ENCODE measurements at regions not wholly inside any gene's neighbourhood (a gene's known extent, or its start where the extent isn't known, plus 50 kb on each side); places are given as distances from the start of the nearest gene placed in this dataset.
"Not testable (repeated sequence)": the region's sequence is repeated elsewhere in the genome, so short reads cannot be mapped to it uniquely, and the experiment has no call there.

GRCh38 chr14:89095036-89095435, 270.6 kb downstream of the TTC8 start:
- no peak overlapping the region for H3K4me3 Mint-ChIP-seq (ENCODE audit: low read depth)
- TF ChIP-seq CTCF (IDR thresholded peaks at IDR 0.05; ENCODE audit: unreplicated experiment): no peak
- no peaks in the 10 kb centered on the region for H3K36me3 Mint-ChIP-seq (ENCODE audit: insufficient read depth)
- no peak overlapping the region for H3K27ac Mint-ChIP-seq
- peaks cover 4% of the 10 kb centered on the region for H3K9me3 Mint-ChIP-seq (ENCODE audit: low read depth)
- no peak for DNase-seq (ENCODE audit: low spot score, unreplicated experiment)
- H3K4me1 Mint-ChIP-seq (ENCODE audit: low read depth): peaks cover 2% of the 10 kb centered on the region
- H3K27me3 Mint-ChIP-seq: peaks cover 9% of the 10 kb centered on the region

GRCh38 chr14:89096946-89097345, 272.5 kb downstream of the TTC8 start:
- H3K4me3 Mint-ChIP-seq (ENCODE audit: low read depth): no peak overlapping the region
- no peak for DNase-seq (ENCODE audit: low spot score, unreplicated experiment)
- H3K36me3 Mint-ChIP-seq (ENCODE audit: insufficient read depth): peaks cover 1% of the 10 kb centered on the region
- TF ChIP-seq CTCF (IDR thresholded peaks at IDR 0.05; ENCODE audit: unreplicated experiment): no peak
- H3K9me3 Mint-ChIP-seq (ENCODE audit: low read depth): peaks cover 12% of the 10 kb centered on the region
- H3K4me1 Mint-ChIP-seq (ENCODE audit: low read depth): no peaks in the 10 kb centered on the region
- H3K27me3 Mint-ChIP-seq: peaks cover 9% of the 10 kb centered on the region
- no peak overlapping the region for H3K27ac Mint-ChIP-seq

GRCh38 chr14:89098254-89098653, 273.8 kb downstream of the TTC8 start:
- no peak for TF ChIP-seq CTCF (IDR thresholded peaks at IDR 0.05; ENCODE audit: unreplicated experiment)
- no peak overlapping the region for H3K4me3 Mint-ChIP-seq (ENCODE audit: low read depth)
- no peaks in the 10 kb centered on the region for H3K4me1 Mint-ChIP-seq (ENCODE audit: low read depth)
- H3K36me3 Mint-ChIP-seq (ENCODE audit: insufficient read depth): peaks cover 1% of the 10 kb centered on the region
- H3K9me3 Mint-ChIP-seq (ENCODE audit: low read depth): peaks cover 9% of the 10 kb centered on the region
- H3K27ac Mint-ChIP-seq: no peak overlapping the region
- DNase-seq (ENCODE audit: low spot score, unreplicated experiment): no peak
- H3K27me3 Mint-ChIP-seq: peaks cover 9% of the 10 kb centered on the region

GRCh38 chr14:89104171-89104817, 279.8 kb downstream of the TTC8 start:
- not testable (repeated sequence) for H3K27ac Mint-ChIP-seq; DNase-seq (ENCODE audit: low spot score, unreplicated experiment); H3K4me1 Mint-ChIP-seq (ENCODE audit: low read depth); H3K4me3 Mint-ChIP-seq (ENCODE audit: low read depth); H3K36me3 Mint-ChIP-seq (ENCODE audit: insufficient read depth)
- peaks cover 18% of the 10 kb centered on the region for H3K9me3 Mint-ChIP-seq (ENCODE audit: low read depth)
- peaks cover 11% of the 10 kb centered on the region for H3K27me3 Mint-ChIP-seq

- not testable (repeated sequence) for H3K4me3 Mint-ChIP-seq (ENCODE audit: low read depth); H3K36me3 Mint-ChIP-seq (ENCODE audit: insufficient read depth); DNase-seq (ENCODE audit: low spot score, unreplicated experiment); H3K27ac Mint-ChIP-seq; H3K4me1 Mint-ChIP-seq (ENCODE audit: low read depth)
- H3K9me3 Mint-ChIP-seq (ENCODE audit: low read depth): peaks cover 18% of the 10 kb centered on the region
- H3K27me3 Mint-ChIP-seq: peaks cover 11% of the 10 kb centered on the region
Measured at GRCh38 chr14:89104861-89105260, 280.4 kb downstream of the TTC8 start.
